Right forelimb (tissue), 1 donor: ENCODE measurements at regions not wholly inside any gene's neighbourhood (a gene's known extent, or its start where the extent isn't known, plus 50 kb on each side); places are given as distances from the start of the nearest gene placed in this dataset.

Experiments
- DNase-seq: peaks from one replicate; pipeline ENCODE4 v3.0.0-alpha.2; 2018

DNA sequence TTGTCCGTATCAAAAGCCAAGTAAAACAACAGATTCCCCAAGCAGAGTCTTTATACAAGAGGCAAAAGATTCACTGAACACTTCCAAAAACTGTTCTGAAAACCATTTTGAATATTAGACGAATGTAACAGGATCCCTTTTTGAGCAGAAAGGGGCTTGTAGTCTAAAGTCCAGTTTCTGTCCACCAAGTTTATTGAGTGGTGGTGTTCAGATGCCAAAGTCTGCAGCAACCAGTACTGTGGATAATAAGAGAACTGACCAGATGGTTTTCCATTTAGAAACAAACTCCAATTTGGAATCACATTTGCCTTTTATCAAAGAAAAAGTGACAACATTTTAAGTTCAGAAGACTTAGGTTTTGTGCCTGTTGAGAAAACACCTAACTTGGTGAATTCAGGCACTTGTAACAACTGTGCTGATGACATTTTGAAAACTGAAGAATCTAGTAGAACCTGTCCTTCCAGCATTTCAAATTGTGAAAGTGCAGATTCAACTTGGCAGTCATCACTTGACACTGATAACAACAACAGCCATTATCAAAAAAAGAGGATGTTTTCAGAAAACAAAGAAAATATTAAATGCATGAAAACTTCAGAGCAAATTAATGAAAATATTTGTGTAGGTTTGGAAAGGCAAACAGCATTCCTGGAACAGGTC, 217.1 kb downstream of the CSNK2A3 start:
- DNase-seq: no peak

DNA sequence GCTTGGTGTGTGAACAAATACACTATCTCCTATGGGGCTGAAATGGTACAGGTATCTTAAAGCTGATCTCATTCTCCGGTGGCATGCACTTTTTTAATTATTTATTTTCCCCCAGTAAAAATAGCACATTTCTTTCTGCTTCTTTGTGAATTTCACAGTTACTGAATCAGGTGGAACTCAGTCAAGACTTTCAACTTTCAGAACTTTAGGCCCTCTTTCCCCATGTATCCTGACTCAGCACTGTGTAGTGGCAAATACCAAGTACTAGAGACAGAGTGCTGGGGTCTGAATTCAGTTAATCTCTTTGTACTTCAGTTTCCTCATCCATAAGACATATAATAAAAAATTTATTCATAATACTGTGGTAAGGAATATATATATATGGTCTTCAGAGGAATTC, 223.9 kb downstream of the CSNK2A3 start:
- no peak for DNase-seq

DNA sequence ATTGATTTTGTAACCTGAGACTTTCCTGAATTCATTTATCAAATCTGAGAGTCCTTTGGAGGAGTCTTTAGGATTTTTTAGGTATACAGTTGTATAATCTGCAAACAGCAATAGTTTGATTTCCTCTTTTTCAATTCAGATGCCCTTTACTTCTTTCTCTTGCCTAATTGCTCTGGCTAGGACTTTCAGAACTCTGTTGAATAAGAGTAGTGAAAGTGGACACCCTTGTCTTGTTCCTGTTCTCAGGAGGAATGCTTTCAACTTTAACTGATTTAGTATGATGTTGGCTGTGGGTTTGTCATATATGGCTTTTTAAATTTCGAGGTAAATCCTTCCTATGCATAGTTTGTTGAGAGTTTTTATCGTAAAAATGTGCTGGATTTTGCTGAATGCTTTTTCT, 227.4 kb downstream of the CSNK2A3 start:
- no peak for DNase-seq

DNA sequence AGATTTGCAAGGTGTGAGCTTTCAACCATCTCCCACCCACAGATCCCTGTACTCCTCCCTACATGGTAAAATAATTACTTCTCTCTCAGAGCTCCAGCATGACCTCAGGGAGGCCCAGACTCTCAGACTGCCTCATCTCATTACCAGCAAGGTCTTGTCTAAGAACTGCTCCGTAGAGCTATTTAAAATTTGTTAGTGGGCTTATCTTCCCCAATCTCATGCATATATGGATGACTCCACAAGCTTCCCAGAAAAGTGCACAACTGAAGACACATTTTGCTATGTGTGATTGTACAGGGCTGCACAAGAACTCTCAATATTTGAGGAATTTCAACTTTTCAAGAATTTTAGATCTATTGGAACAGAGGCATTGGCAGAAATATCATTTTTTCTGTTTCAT, 230.3 kb downstream of the CSNK2A3 start:
- no peak for DNase-seq

DNA sequence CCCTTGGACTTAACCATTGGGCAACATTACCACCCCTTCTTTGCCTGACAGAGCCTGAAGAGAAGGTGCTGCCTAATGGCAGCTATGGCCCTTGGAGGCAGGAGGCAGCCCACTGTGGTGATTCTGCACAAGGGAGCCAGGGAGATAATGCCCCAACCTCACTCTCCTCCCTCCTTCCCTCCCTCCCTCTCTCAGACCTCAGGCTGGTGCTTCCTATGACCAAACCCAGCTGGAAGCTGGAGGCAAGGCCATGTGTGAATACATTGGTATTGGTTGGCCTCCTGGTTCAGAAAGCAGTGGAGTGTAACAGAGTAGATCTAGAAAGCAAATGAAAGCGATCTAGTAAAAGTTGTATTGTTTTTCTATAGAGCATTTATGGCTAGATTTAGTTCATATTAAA, 233.1 kb downstream of the CSNK2A3 start:
- DNase-seq: no peak

DNA sequence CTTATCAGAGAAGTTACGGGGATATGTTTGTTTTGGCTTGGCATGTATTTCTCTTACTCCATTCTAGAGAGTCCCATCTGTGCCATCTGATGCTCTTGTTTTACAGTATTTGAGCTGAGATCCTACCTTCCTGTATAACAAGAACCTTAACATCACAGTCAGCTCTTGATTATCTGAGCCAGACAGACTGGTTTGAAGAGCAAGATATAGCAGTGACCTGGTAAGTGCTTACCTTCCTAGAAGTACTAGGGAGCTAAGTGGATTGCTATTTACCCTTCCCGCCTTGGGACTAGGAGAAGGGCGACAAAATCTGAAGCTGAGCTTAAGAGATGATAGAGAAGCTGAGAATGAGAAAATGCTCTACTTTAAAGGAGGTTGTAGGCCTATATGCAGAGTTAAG, 235.3 kb downstream of the CSNK2A3 start:
- DNase-seq: no peak

DNA sequence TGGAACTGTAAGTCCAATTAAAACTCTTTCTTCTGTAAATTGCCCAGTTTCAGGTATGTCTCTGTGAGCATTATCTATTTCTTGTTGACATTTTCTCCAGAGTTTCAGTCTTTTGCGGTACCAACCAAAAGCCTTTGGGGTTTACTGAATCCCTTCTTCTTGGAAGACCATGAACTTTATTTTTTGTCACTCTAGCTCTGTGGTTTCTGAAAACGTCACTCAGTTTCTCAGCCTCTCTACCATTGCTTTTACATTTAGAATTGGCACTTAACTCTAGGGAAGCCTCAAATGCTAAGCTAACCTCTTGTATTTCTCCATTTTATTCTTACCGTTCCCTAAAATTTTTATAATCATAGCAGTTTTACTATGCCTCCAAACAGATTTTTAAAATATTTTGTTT, 237.6 kb downstream of the CSNK2A3 start:
- DNase-seq: no peak

DNA sequence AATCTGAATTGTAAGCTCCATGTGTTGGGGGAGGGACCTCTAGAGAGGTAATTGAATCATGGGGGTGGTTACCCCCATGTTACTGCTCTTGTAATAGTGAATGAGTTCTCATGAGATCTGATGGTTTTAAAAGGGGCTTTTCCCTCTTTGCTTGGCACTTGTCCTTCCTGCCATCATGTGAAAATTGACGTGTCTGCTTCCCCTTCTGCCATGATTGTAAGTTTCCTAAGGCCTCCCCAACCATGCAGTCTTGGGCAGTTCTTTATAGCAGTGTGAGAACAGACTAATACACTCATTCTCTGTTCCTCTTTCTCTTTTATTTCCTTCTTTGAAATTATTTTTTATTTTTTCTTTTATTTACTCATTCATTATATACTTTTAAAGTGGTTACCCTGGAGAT, 239.4 kb downstream of the CSNK2A3 start:
- DNase-seq: no peak

DNA sequence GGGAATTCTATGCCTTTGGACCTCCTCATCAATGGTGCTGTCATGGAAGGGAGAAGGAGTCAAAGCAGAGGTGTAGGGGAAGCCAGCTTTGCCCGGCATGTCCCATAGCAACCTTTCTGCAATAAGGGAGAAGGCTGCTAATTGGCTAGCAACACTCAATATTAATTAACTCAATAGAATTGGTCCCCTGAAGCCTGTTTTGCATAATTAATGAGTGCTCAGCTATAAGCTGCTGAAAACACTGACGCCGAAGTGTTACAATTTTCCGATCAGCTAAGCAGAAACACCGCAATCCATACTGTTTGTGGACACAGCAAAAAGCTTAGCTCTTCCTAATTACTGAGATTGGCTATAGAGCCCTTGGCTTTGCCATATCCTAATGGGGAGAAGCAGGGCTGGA, 245.0 kb downstream of the CSNK2A3 start:
- no peak for DNase-seq

DNA sequence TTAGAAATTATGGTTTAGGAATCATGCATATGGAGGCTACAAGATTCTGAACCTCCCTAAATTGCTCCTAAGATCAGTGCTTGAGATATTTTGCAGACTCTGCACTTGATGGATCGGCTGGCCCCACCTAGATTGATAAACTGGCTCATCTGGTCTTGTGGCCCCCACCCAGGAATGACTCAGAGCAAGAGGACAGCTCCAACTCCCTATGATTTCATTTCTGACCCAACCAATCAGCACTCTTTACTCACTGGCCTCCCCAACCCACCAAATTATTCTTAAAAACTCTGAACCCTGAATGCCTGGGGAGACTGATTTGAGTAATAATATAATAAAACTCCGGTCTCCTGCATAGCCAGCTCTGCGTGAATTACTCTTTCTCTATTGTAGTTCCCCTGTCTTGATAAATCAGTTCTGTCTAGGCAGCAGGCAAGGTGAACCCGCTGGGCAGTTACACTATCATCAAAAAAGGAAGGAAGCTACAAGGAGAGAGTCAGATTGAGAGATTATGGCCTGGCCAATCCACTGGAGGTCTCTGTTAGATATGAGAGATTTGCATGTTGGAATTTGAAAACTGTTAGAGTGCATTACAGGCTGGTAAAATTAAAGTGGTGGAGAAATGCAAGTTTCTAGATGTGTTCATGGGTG, 245.8 kb downstream of the CSNK2A3 start:
- DNase-seq: no peak

DNA sequence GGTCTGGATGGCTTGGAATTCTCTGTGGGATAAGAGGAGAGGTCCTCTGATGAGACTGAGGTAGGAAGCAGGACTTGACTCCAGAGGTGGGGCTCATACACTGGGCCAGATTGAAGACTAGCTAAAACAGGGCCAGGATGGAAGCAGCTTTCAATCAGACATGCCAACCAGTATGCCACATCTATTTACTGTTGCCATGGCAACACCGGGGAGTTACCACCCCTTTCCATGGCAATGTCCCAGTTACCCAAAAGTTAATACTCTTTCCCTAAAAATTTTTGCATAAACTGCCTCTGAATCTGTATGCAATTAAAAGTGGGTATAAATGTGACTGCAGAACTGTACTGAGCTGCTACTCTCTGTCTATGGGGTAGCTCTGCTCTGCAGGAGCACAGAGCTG, 247.5 kb upstream of the ZBED5 start:
- no peak for DNase-seq

DNA sequence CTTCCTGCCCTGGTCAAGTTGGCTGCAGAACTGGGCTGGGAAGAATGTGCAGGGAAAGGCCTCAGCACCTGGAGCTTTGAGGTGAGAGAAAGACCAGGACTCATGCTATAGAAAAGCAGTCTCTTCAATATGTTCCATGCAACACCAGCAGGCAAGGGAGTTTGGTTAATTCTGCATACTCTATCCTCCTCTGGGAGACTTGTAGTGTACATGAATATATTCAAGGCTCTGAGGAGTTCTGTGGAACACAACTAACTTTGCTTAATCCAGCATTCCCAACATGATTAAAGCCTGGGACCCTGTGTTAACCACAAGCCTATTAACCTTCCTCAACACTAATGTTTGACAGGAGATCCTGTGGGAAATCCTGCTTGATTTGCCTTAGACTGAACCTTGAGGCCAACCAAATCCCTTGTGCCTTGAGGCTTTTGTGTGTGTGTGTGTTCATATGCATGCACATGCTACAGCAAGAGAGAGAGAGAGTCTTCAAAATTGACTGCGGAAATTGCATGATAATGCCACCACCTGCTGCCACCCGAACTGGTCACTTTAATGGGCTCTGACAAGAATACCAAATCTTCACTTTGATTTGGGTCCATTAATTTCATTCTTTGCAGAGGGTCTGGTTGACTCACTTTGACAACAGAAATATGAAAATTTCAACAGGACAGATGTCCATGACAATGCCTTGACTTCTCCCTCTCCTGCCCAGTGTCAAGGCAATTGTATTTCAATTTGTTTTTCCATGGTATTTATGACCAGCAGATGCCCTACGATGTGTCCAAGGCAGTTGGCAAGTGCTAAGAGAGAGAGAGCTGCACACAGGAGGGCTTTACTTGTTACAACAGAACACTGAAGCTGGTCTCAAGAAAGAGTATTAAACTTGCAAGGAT, 238.2 kb upstream of the ZBED5 start:
- DNase-seq: no peak

DNA sequence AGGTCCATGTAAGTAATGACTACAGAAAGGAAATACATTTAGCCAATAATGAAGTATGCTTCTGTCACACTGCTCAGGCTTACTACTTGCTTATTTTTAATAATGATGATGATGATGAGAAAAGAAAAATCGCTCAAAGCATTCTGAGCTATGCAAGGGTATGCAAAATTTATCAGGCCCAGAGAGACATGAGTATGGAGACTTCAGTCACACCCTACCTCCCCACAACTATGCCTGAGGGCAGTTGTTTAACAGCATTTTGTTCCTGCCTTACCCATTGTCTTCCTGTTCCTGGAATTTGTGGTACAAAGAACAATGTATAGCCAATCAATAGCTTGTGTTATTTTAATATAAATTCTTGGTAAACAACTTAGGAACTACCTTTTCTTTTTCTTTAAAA, 232.6 kb upstream of the ZBED5 start:
- DNase-seq: no peak

DNA sequence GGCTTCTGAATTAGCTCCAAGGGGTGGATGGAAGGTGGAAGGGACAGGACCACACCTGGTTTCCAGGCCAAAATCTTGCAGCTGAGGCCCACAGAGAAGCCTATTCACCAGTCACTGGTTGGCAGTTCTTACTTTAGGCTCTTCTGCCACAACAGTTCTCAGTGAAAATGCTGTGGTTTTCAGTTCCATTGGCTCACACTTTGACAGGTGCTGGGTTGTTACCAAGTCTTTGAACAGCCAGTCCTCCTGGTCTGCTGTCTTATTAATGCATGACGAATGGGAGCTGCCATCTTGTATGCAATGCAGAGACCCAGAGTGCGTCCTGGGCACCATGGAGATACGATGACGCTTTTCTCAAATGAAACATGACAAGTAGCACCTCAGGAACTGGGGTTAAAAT, 232.0 kb upstream of the ZBED5 start:
- no peak for DNase-seq

DNA sequence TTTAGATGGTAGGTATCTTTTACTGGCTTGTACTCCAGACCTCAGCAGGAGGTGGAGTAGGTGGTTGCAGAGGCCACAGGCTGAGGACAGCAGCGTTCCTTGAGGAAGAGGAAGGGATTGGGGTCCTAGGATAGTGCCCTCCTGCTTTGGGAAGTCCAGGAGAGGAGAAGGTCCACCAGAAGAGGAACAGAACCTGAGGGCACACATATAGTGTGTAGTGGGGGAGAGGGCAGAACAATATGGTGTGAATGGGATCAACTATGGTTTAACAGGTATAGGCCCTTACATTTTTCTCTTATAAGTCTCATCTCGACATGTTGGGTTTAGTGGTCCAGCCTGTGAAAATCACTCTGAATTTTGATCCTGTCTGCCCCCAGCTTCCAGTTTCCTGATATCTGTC, 229.1 kb upstream of the ZBED5 start:
- DNase-seq: no peak

DNA sequence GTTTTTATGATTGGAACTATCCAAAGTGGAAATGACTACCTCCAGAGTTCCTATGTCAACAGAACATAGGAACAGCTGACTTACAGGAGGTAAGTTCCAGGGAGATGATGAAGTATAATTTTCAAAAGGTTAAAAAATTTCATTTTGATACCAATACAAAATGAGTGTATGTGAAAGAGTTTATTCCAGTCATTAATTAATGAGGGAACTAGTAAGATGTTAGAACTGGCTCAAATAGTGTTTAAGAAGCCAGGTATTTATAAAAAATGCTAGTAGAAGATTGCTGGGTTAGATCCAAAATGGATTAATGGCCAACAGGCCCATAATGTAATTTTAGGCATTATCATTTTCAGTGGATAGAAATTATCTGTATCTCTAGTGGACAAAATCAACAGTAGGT, 227.7 kb upstream of the ZBED5 start:
- no peak for DNase-seq

DNA sequence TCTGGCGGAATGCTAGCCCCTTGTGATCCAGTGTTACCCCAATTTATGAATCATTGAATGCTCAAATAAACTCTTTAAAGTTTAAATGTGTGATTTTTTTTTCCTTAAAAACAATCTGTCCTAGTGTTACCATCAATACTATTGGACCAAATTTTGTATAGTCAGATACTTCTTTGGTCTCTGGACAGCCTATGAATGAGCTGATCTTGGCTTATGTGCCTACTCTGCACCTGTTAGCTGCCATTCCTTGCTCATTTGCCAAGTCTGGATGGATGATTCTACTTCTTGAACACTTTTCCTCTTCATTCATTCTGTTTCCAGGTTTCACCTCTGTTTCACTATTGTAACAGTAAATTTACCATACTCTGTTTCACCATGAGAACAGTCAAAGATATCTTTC, 226.5 kb upstream of the ZBED5 start:
- DNase-seq: no peak

DNA sequence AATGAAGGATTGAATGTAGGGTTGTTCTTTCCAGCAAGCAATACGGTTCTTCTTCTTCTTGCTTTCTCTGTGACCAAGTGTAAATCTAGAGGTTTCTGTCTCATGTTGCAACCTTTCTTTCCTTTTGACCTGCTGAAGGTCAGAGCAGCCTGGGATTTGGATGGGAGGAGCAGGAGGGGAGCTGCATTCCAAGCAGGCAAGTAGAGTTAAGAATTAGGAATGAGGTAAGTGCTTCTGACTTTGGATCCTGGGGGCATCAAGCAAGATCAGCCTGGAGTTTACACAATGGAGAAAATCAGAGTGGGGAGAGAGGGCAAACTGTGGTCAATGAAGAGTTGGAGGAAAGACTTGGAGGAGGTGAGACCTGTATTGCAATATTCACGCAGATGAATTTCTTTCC, 225.6 kb upstream of the ZBED5 start:
- no peak for DNase-seq

DNA sequence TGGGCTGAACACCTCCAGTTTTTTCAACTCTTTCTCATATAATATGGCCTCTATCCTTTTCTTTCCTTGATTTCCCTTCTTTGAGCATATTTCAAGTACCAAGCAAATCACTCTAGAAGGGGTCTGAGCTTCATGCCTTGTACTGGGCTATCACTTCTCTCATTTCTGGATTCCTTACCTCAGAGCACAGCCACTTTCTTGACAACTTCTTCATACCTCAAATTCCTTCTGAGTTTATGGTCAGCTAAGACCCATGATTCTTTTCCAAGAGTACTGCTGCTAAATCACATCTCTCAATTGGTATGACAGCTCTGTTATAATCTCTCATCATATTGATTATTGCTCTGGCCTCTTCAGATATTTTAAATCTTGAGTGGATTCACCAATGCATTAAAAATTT, 224.8 kb upstream of the ZBED5 start:
- DNase-seq: no peak

DNA sequence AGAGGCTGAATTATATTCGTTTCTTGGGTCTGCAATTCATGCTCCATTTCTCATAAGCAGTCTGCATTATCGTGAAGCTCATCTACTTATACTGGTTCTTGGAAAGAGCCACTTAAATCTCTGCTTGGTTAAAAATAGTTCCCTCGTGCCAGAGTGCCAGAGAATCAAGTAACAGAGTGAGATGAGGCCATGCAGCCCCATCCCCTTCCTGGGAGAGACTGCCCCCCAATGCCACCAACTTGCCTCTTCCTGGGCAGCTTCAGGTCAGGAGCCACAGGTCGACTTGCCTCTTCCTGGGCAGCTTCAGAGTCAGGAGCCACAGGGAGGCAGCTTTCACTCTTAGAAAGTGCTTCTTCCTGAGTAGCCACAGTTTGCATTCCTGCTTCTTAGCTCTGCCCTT, 223.9 kb upstream of the ZBED5 start:
- DNase-seq: no peak

DNA sequence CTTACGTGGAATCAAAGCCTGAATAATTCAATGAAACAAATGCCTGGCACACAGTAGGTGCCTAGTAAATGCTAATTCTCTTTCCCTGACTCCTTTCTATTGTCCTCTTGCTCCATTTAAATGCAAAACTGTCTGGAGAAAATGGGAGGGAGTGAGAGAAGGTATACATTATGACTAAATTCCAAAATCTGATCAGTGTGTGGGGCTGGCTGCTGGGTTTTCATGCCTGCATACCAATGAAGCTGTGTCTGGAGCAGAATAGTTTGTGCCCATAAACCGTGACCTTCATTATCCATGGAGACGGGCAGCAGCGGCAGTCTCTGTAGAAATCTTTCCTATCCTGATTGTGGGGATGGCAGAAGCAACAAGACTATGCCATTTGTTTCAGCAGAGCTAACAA, 223.4 kb upstream of the ZBED5 start:
- no peak for DNase-seq

DNA sequence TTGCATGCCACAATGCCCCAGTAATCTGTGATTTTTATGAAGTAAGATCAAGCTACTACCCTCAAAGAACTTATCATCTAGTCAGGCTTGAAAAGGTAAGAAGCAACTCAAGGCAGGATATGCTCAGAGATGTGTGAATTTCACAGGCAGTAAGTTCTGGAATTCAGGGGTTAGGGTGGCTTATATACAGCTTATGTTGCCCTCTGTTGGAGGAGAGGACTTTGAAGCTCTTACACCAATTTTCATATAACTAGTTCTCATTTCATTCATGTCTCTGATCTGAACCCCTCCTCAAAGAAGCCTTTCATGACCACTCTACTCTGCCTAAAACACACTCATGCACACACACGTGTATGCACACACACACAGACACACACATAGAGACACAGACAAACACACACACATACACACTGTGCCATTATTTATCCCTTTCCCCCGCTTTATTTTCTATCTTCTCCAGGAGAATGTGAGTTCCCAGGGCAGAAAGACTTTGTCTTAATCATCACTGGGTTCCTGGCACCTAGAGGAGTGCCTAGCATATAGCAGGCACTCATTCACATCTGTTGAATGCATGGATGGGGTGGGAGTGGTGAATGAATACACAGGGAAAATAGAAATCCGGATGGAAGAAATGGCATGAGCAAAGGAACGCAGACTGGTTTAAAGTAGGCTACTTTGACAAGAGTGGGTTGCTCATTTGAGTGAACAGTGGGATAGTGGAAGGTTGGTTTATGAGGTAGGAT, 220.7 kb upstream of the ZBED5 start:
- DNase-seq: no peak

DNA sequence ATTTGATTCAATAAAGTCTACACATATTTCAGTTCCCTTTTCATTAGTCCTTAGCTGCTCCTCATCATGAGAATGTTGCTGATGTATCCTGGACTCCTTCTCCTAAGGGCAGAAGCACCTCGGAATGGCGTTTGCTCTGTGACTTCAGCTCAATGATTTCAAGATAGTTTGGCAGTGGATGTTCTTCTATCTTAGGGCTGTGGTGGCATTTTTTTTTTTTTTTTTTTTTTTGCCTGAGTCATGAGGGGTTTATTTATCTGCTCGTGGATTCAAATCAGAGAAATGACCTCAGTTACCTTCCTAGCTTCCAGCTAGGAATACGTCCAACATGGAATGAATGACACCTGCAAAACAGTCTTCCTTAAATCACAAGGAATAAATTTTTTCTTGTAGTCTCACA, 220.0 kb upstream of the ZBED5 start:
- no peak for DNase-seq

DNA sequence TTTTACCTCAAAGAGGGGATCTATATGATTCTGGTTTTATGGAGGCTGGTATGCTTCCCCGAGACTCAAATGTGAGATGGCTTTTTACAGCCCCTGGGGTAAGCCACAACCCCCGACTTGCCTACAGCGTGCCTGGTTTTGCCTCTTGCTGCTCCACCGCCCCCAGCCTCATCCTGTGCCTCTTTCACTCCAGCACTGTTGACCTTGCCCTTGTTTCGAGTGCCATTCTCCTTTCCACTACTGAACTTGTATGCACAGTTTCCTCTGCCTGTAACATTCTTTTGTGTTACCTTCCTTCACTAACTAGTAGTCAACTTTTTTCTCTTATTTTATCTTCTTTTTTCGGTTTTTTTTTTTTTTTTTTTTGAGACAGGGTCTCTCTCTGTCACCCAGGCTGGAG, 219.0 kb upstream of the ZBED5 start:
- no peak for DNase-seq
